ENCODE measurements at regions not wholly inside any gene's neighbourhood (a gene's known extent, or its start where the extent isn't known, plus 50 kb on each side); places are given as distances from the start of the nearest gene placed in this dataset.

DNA sequence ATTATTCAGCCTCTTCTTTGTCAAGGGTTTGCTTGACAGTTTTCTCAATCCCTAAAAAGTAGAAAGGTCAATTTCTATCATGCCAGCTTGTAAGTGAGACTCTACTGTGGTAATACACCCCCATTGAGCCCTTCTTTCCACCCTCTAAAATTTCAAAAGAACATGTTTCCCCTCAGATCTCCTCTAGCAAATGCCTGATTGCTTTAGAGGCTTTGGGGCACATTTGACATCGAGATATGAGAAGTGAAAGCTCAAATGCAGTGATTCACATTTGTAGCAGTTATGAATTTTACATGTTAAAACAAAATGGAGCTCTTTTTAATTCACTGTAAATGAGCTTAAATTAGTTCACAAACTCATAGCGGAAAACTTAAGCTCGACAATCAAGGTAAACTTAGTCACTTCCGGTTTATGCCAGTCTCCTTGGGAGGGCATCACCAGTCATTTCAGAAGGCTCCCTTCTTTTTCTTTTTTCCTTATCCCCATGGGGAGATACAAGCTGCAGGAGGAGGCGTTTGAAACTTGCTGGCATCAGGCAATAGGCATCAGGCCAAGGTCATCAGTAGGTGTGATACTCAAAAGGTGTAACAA is 55.3 kb upstream of the ADO start:
- DNase-seq = no peak

Data from stimulated activated CD4-positive, alpha-beta T cell treated with anti-CD3 and anti-CD28 coated beads, Interleukin-2, amount 100 ng/mL, for 48 hours (primary cell).